ENCODE measurements at regions not wholly inside any gene's neighbourhood (a gene's known extent, or its start where the extent isn't known, plus 50 kb on each side); places are given as distances from the start of the nearest gene placed in this dataset.
A peak's percentile ranks its signal among the peaks of the same experiment; 100 is the strongest.

DNA sequence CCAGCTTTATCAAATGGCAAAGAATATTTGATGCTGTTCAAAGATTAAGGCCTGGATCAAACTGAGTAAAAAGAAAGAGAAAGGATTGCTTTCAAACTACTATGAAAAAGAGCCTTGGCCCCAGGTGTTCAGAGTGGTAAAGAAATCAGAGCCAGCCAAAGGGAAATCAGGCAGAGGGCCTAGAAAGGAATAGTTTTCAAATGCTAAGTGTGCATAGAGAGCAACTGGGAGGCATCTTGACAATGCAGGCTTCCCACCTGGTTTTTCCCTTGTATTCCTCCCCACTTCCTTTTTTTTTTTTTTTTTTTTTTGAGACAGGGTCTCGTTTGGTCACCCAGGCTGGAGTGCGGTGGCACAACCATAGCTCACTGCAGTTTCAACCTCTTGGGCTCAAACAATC lies 340.2 kb upstream of the ADAMTS9 start:
- DNase-seq (ENCODE audit: low spot score in 2 of 2, unreplicated experiment in 2 of 2) = no peak
- Mint-ChIP-seq H3K36me3 (no peaks in the 10 kb centered on the region), H3K27ac (no peak overlapping the region), H3K4me1 (peaks cover 26% of the 10 kb centered on the region), H3K27me3 (ENCODE audit: low read depth) (no peaks in the 10 kb centered on the region), H3K9me3 (peaks cover 4% of the 10 kb centered on the region), H3K4me3 (no peak overlapping the region)
- TF ChIP-seq, protein P1, sequence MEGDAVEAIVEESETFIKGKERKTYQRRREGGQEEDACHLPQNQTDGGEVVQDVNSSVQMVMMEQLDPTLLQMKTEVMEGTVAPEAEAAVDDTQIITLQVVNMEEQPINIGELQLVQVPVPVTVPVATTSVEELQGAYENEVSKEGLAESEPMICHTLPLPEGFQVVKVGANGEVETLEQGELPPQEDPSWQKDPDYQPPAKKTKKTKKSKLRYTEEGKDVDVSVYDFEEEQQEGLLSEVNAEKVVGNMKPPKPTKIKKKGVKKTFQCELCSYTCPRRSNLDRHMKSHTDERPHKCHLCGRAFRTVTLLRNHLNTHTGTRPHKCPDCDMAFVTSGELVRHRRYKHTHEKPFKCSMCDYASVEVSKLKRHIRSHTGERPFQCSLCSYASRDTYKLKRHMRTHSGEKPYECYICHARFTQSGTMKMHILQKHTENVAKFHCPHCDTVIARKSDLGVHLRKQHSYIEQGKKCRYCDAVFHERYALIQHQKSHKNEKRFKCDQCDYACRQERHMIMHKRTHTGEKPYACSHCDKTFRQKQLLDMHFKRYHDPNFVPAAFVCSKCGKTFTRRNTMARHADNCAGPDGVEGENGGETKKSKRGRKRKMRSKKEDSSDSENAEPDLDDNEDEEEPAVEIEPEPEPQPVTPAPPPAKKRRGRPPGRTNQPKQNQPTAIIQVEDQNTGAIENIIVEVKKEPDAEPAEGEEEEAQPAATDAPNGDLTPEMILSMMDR (IDR thresholded peaks at IDR 0.05; ENCODE audit: unreplicated experiment) = no peak

DNA sequence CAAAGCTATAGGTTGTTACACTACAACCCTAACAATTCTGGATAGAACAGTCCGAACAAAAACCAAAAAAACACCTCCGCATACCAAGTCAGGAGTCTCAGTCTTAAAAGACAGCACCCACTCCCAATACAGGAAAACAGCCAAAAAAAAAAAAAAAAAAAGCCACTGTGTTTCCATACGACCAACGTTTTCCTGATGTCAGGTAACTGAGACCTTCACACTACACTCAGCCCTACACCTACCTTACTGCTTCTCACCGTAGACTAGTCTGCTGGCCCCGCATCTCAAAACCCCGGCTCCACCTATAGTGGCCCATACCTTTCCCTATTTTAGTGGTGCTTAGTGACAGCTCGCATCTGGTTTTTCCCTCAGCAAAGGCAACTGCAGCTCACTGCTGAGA lies 339.5 kb upstream of the ADAMTS9 start:
- H3K9me3 Mint-ChIP-seq = peaks cover 4% of the 10 kb centered on the region
- H3K27ac Mint-ChIP-seq = no peak overlapping the region

DNA sequence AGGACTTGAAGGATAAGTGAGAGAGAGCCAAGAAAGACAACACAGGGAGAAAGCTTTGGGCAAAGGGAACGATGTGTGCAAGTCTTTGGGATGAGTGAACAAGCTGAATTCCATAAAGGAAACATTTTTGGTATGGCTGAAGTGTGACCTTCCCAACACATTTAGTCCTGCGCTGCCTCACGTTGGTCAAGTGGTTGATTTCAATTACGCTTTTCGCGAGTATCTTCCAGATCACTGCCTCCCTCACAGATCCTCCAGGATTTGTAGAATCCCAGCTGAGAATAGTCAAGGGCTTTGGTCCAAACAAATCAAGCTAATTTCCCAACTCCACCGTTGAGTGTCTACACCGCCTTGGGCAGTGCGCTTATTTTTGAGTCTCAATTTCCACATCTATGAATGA lies 338.4 kb upstream of the ADAMTS9 start:
- no peaks in the 10 kb centered on the region for H3K36me3 Mint-ChIP-seq
- H3K4me3 Mint-ChIP-seq = no peak overlapping the region
- H3K9me3 Mint-ChIP-seq = peaks cover 4% of the 10 kb centered on the region
- no peak overlapping the region for H3K27ac Mint-ChIP-seq
- TF ChIP-seq, protein P1 (IDR thresholded peaks at IDR 0.05; ENCODE audit: unreplicated experiment) = no peak
- no peaks in the 10 kb centered on the region for H3K27me3 Mint-ChIP-seq (ENCODE audit: low read depth)
- H3K4me1 Mint-ChIP-seq = peaks cover 41% of the 10 kb centered on the region
- DNase-seq (ENCODE audit: low spot score in 2 of 2, unreplicated experiment in 2 of 2) = no peak

More for the DNA sequence above, 339.5 kb upstream of the ADAMTS9 start:
- Mint-ChIP-seq H3K4me1 (peaks cover 33% of the 10 kb centered on the region), H3K27me3 (ENCODE audit: low read depth) (no peaks in the 10 kb centered on the region), H3K36me3 (no peaks in the 10 kb centered on the region), H3K4me3 (no peak overlapping the region)
- no peak for DNase-seq (ENCODE audit: low spot score in 2 of 2, unreplicated experiment in 2 of 2)
- TF ChIP-seq, protein P1 (IDR thresholded peaks at IDR 0.05; ENCODE audit: unreplicated experiment) = no peak

DNA sequence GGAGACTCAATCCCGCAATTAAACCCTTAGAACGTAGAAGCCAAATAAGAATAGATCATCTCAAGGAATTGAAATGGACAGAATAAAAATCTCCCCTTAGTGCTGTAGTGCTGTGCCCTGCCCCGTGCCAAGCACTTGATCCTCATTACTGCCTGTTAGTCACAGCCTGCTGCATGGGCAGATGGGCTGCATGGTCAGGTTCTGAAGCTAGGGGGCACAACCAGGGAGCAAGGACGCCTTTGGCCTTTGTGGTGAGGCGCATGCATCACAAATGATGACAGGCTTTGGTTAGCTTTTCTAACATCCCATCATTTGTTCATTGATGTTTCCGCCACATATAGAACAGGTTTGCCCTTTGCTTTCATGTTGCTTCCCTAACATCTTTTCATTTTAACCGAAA lies 336.3 kb upstream of the ADAMTS9 start:
- H3K4me1 Mint-ChIP-seq = peaks cover 52% of the 10 kb centered on the region
- no peak overlapping the region for H3K27ac Mint-ChIP-seq
- H3K4me3 Mint-ChIP-seq = no peak overlapping the region
- no peak for DNase-seq (ENCODE audit: low spot score in 2 of 2, unreplicated experiment in 2 of 2)
- H3K9me3 Mint-ChIP-seq = no peaks in the 10 kb centered on the region
- no peaks in the 10 kb centered on the region for H3K36me3 Mint-ChIP-seq
- TF ChIP-seq, protein P1 (IDR thresholded peaks at IDR 0.05; ENCODE audit: unreplicated experiment) = no peak
- H3K27me3 Mint-ChIP-seq (ENCODE audit: low read depth) = no peaks in the 10 kb centered on the region

DNA sequence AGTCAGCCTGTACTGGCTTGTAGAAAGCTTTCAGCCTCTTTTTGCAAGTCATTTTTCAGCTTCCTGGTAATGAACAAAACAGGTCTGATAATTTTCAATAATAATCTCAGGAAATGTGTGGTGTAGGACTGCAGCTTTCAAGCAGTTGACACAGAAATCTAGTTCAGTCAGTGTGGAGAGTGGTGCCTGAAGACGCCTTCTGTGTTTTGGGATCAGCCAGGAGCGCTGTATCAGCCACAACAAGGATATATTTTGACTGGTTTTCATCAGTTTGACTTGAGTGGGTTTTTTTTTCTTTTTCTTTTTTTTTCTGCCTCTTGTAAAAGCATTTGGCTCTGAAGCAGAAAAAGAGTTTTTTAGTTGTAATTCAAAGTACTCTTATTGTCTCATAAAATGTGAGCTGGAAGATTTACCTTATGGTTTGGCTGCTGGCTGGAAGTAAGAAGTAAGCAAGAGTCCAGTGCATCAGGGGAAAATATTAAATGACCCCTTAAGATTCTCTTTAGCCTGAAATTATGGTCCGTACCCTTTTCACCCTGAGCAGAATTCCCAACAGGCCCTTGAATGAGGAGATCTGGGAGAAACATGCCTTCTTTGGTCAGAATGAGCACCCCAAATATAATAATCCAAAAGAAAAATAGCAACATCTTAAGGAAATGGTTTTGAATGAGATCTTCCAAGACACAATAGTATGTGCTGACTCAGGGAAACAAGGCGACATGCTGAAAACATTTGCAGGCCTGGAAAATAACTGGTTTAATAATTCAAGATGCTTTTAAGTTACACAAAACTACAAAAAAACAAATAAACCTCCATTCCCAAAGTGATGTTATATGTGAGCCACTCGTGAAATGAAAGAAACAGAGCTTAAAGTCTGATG lies 332.7 kb upstream of the ADAMTS9 start:
- H3K4me3 Mint-ChIP-seq = peak overlapping the region; percentile 27
- no peaks in the 10 kb centered on the region for H3K9me3 Mint-ChIP-seq
- H3K27me3 Mint-ChIP-seq (ENCODE audit: low read depth) = no peaks in the 10 kb centered on the region
- peak overlapping the region; percentile 92 for H3K27ac Mint-ChIP-seq
- TF ChIP-seq, protein P1 (IDR thresholded peaks at IDR 0.05; ENCODE audit: unreplicated experiment) = no peak
- peaks cover 60% of the 10 kb centered on the region for H3K4me1 Mint-ChIP-seq
- no peak for DNase-seq (ENCODE audit: low spot score in 2 of 2, unreplicated experiment in 2 of 2)
- H3K36me3 Mint-ChIP-seq = no peaks in the 10 kb centered on the region
